ENCODE measurements at regions not wholly inside any gene's neighbourhood (a gene's known extent, or its start where the extent isn't known, plus 50 kb on each side); places are given as distances from the start of the nearest gene placed in this dataset.
A peak's percentile ranks its signal among the peaks of the same experiment; 100 is the strongest.

DNA sequence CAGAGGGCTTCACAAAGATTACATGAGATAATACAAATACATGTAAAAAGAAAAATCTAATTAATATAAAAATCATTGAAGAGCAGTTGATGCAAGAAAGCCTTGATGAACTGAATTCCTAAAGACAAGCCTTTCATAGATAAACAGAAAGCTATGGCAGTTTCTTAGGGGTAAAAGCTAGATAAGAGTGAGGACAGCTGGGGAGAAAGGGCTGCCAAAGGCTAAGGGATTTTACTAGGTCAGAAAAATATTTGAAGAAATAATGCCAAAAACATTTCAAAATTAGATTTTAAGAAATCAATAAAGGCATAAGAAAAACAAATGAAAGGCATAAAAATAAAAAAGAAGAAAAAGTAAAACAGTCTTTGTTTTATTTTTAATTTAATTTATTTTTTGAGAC lies 107.9 kb upstream of the ZNF366 start:
- DNase-seq: no peak

DNA sequence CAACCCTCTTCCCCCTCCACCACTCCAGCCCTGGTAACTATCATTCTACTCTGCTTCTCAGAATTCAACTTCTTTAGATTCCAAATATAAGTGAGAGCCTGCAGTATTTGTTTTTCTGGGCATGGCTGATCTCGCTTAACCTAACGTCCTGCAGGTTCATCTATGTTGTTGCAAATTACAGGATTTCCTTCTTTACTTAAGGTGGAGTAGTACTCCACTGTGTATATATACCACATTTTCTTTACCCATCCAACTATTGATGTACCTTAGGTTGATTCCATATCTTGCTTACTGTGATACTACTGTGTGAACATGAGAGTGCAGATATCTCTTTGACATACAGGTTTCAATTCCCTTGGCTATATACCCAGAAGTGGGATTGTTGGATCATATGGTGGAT lies 106.3 kb upstream of the ZNF366 start:
- no peak for DNase-seq

DNA sequence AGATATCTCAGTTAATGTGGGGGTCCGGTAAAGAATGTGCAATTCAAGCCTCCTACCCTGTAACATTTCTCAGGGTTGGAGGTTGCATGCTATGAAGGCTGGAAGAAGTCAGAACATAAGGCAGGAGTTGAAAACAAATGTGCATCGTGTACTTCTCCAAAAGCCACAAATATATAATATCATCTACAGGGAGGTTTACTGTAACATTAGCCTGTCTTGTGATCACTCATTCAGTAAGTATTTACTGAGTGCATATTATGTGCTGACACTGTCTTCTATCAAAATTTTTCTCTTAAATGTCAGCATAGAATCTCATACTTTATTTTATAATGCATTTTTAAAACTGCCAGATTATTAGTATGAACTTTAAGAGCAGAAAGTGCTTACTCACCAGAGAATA lies 105.6 kb upstream of the ZNF366 start:
- no peak for DNase-seq

DNA sequence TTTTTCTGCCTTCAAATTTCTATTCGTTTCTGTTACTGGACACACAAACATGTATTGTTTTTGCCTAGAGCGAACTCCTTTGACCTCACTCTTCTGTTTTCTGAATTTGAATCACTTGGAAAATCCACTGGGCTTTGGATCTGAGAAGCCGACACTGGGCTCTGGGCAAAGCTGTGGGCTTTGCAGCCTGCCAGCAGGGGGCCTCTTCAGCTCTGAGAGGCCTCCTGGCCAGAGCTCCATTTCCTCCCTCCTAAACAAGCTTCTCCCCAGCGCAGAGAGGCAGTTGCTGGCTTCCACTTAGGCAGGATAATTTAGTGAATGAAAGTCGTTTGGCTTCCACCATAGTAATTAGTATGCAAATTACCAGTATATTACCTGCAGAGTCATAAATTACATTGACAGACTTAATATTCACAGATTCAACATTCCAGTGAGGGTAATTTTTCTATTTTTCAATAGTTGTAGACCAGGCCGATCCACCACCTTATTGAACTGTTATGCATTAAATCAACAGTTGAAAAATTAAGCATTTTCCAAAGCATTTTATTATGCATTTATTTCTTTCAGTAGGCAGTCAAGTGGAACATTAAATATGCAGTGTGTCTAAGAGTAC lies 104.0 kb upstream of the ZNF366 start:
- DNase-seq: peak; percentile 4

DNA sequence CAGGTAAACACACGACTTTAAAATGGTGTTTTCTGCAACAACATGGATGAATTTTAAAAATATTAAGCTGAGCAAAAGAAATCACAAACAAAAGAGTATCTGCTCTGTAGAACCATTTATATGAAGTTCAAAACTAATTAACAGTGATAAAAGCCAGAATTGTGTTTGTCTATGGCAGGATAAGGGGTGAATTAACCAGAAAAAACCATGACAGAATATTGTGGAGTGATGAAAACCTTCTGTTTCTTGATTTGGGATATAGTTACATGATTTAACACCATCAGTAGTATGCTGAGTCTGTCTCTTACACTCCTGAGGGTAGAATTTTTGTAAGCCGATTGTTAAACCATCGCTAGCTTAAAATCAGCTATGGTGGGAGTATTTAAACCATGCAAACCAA lies 101.7 kb upstream of the ZNF366 start:
- DNase-seq: no peak

DNA sequence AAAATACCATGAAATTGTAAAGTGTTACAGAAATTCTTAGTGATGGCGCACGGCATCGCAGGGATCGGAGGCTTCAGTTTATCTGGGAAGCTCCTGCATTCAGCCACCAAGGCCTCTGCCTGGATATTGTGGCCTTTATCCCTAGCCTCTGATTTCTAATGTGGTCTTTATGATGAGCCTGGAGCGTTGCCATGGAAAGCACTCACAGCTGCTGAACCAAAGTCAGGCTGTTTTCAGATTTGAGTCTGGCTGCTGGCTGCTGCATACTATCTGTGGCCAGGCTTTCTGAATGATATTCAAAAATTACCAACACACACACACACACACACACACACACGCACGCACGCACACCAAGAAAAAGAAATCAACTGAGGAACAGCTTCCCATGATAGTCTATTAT lies 101.1 kb upstream of the ZNF366 start:
- peak; percentile 17 for DNase-seq

DNA sequence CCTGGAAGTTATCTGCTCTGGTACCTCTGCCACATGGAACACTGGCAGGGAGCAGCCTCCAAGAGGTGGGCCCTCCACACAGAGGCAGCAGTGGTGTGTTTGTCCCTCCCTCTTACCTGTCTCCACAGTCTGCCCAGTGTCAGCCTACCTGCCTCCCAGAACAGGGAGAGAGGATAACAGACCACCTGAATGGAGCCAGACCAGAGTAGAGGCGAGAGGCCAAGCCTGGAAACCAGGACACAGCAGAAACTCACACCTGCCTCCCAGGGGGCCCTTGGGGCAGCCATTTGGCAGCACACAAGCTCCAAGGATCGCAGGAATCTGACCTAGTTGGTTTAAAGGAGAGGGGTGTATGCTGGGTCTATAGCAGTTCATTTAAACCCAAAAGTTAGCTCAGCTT lies 100.2 kb upstream of the ZNF366 start:
- no peak for DNase-seq

DNA sequence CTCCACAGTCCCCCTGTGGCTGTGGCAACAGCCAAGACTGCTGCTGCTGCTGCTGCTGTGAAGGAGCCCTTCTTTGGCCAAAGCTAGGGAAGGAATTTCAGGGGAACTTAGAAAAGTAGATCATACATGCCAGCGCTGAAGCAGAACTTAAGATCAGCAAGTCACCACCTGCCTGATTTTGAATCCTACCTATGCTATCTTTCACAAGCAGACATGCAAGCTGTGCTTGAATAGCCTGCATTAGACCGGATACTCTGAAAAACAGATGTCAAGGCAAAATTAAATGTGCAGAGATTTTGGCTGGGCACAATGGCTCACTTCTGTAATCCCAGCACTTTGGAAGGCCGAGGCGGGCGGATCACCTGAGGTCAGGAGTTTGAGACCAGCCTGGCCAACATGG lies 99.3 kb upstream of the ZNF366 start:
- DNase-seq: no peak

DNA sequence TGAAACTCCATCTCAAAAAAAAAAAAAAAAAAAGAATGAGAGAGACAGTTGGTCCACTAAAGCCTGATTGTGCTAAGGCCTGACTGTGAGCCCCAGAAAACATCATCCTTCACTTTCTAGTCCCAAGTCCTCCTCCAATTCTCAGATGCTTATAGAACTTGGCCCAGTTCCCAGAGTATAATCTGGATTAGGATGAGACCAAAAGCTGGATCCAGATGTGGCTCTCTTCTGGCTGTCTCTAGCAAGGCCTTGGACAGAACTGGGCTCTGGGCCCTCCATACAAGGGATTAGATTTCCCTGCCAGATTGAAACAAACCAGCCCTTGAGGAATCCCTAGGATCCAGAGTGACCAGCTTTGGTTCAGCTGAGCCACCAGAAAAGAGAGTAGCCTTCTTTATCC lies 98.4 kb upstream of the ZNF366 start:
- DNase-seq: no peak

DNA sequence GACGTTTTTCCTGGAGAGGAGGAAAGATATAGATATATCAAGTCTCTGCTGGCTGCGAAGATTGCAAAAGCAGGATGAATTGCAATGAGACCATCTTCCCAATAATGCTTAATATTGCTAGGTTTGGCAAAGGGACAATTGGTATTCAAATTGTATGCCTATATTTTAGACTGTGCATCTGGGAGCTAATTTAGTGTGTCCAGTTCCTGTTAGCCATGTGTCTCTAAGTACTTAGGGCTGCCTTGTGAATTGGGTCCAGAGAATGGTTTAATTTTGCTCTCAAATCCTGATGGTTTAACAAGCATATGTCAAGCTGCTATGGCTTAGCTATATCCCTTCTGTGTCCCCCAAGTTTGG lies 97.6 kb upstream of the ZNF366 start:
- no peak for DNase-seq

DNA sequence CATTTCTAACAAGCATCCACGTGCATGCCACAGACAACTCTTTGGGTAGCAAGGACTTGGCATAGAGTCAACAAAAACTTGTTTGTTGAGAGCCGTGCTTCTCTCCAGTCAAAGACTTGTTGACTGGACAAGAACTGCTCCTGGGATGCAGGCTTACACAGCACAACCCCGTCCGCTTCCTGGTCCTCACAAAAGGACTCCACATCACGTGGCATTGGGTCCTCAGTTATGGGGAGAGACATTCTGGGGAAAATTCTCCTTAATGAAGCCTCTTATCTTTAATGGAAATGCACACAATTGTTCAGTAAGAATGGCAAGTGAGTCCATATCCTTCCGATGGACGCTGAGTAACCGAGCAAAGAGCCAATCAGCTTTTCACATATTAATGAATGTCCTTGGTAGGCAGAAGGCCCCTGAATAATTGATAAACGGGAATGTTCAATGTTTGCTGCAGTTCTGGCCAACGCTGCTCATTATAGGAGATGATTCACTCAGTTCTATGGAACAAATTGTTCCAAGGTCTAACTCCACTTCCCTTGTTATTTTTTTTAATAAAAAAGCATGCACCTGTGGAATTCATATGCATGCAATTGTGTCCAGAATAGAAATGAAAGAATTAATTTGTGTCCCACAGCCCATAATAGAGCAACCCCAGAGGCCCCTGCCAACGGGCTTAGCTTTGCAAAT lies 97.0 kb upstream of the ZNF366 start:
- DNase-seq: no peak

DNA sequence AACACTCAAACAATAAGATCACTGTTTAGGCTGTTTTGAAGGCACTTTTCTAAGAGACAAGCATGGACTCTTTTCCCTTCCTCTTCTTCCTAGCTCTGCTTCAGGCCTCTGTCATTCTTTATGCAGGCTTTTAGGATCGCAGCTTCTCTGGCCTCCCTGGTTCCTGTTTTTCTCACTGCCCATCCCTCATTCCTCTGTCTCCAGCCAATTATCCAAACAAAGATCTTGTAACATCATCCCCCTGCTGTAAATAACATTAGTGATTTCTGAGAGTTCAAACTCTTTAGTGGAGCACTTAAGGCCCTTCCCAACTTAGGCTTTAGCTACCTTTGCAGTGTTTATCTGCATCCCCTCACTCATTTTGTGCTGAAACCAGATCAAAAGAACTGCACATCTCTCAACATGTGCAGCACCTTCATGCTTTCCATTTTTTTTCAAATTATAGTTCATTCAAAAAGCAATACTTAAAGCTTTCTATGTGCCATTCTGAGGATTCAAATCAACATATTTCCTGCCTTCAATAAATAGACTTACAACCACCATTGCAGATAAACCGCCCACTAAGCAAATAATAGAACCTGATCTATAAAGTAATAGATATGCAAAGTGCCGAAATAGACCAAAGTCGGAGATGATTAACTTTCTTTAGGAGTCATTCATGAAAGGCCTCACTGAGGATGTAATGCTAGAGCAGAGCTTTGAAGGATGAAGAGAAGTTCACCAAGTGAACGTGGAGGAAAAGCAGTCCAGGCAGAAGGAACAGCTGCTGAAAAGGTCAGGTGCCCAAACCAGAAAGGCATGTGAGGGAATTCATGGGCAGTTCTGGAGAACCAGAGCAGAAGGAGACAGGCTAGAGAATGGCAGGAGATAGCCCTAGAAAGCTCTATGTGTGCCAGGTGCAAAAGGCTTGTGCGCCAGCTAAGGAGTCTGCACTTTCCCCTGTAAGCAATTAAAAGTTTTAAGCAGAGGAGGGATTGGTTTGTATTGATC lies 95.8 kb upstream of the ZNF366 start:
- no peak for DNase-seq

DNA sequence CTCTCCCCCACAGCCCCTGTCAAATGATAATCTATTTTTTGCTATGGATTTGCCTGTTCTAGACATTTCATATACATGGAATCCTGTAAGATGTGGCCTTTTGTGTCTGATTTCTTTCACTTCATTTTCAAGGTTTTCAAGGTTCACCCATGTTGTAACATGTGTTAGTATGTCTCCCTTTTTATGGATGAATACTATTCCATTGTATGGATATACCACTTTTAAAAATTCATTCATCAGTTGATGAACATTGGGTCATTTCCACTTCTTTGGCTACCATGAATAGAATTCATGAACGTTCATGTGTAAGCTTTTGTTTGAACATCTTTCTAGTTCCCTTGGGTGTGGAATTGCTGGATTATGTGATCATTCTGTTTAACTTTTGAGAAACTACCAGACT lies 94.7 kb upstream of the ZNF366 start:
- no peak for DNase-seq

DNA sequence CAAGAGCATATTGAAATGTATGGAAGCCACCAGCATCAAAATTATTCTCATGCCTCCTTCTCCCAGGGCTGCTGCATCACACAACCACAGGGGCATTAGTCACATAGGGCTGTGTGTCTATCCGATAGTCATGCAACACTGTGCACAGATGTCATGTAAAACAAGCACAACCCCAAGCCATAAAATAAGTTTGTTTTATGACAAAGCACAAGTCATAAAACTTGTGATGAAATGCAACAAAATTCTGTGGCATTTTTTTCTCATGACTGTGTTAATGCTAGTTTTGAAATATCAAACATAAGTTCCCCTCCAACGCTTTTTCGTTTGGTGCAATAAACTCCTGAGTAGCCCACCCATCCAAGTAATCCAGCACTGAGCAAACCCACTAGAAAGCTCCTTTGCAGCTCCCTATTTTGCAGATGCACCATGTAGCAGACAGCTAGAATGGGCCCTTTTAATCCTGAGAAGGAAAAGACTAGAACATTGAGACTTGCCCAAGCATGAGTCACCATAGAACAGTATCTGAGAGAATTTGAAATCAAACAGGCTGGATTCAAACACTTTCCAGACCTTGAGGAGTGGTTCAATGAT lies 93.3 kb upstream of the ZNF366 start:
- no peak for DNase-seq

DNA sequence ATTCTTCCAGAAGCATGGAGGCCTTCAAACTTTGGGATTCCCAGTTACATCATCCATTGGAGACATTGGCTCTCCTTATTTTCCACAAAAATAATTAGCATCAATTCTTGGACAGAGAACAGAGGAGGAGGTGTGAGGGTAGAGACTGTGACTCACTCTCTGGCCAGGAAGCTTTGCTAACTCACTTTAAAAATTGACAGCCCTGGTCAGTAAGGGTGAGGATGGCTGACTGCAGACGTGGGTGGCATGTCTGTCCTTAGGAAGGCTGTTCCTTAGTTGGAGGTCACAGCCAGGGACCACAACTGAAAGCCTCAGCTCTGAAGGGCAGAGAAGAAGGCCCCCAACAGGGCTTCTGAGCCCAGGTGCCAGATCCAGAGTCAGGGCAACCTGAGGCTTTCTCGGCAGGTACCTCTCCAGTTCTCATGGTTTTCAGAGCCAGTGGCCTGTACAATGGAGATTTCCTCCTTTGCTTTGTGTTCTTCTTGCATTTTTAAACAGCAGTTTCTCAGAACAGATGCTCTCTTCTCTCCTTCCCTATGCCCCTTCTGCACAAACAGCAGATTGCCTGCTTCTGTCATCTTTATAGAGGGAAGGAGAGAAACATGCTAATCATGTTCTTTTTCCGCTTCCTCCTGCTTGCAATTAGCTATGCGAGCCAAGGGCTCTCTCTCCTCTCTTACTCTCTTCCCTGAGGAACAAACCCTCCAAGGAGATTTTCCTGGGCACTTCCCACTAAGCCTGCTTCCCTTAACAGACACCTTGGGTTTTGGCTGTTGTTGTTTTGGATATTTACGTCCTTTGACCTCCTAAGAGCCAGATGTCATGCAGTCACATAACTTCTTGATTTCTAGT lies 92.5 kb upstream of the ZNF366 start:
- no peak for DNase-seq

DNA sequence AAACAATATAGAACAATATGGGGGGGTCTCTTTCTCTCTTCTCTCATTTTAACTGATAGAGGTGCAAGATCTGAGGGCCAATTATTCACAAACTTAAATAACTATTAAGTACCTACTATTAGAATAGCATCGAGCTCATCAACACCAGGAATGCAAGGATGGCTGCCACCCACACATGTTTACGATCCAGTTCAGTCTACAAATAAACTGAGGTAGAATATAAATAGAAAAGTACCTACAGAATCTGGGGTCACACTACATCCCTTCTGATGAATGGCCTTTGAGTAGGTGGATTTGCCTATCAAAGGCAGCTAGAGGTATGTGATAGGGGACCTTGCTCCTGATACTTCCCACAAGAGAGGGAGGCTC lies 91.8 kb upstream of the ZNF366 start:
- no peak for DNase-seq

DNA sequence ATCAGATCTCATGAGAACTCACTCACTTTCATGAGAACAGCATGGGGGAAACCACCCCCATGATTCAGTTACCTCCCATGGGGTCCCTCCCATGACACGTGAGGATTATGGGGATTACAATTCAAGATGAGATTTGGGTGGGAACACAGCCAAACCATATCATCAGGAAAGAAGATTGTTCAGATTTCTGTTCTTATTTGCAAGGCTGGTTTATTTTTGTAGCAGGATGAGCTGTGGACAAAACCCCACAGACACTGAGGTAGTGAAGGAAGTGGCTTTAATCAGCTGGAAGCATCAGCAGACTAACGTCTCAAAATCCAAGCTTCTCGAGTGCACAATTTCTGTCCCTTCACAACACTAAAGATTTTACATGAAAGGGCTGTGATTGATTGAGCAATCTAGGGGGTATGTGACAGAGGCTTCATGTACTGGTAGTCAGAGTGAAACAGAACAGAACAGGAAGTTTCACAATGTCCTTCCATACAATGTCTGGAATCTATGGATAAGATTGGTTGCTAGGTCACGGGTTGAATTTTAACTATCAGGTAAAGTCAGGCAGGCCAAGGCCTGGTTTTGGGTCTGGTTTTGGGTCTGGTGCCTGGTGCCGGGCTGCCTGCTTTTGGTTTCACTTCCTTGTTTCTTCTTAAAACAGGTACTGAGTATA lies 91.3 kb upstream of the ZNF366 start:
- DNase-seq: no peak

DNA sequence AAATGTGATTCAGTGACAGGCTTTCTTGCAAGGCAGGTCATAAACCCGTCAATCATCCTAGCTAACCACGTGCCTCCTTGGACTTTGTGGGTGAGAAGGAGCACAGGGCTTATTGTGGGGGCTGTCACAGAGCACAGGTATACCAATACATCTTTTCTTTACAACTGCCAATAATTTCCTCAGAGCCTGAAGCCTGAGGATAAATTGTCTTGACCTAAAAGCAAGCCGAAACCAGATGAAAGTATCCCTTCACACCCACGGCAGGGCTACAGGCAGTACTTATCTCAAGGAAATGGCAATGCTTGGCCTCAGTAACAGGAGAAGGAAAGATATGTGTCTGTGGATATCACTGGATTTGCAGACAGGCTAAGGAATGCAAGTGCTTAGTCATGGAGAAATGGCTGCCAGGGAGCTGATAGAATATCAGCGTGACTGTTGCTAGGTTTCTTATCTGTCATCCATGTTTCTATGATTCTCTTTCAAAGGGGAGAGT lies 90.3 kb upstream of the ZNF366 start:
- no peak for DNase-seq

DNA sequence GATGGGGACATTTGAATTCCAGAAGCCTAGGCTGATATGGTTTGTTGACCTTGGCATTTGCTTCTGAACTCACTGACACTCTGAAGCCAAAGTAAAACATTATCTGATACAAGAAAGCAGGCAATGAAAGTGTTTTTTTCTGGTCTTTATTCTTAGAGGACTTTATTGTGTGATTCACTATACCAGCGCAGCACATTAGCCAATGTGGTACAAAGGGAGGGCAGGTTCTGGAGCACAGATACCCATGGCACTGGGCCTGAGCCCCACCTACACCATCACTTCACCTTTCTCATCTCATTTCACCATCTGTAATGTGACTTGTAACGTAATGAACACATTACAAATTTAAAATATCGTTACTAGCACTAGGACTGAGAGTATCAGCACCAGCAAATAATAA lies 89.7 kb upstream of the ZNF366 start:
- no peak for DNase-seq

DNA sequence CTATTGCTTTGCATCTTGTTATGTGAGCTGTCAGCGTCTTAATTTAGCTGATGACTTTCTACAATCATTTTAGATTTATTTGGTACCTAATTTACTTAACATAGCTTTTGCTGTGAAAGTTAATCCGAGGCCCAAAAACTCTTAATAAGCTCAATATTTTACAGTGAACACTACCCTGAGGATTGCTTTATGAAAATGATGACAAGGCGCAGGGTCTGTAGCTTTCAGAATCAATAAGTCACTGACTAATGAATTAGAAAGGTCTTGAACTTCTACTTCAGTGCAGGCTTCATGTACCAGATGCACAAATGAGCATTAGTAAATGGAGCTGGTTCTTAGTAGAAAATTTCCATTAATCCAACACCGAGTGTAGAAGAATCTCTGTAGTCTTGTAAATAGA lies 81.4 kb upstream of the ZNF366 start:
- no peak for DNase-seq

DNA sequence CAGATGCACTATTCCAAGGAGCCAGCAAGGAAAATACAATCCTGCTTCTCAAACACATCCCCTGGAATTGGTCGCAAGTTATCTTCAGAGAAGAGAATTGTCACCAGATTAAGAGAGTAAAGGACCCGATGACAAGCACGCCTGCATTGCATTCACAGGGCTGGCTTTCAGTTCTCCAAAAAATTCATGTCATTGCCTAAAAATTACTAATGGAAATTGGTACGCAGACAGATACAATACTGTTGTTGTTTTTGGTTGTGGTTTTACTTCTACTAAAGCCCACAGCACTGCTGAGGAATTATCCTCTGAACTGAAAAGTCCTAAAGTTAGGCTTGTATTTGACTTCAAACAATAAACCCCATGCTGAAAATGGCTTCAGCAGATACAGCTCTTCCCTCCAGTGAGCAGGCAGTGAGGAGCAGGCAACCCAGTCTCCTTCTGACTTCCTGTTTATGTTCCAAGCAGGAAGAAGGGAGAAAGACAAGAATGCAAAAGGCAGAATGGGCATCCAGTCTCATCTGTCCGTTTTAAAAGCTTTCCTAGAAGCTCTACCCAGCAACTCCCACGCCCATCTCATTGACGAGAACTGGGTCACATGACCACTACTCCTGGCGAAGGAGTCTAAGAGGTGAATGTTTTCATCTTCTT lies 80.6 kb upstream of the ZNF366 start:
- DNase-seq: no peak

Measured in NCI-H2227 treated with DMSO at 0.1 percent for 48 hours (cell line).